Breast epithelium (tissue), 3 donors: ENCODE measurements at regions not wholly inside any gene's neighbourhood (a gene's known extent, or its start where the extent isn't known, plus 50 kb on each side); places are given as distances from the start of the nearest gene placed in this dataset.
"Not testable (repeated sequence)": the region's sequence is repeated elsewhere in the genome, so short reads cannot be mapped to it uniquely, and the experiment has no call there.

Source experiments
- CTCF ChIP-seq, 3 donors: fragments of 450-650 bp; IDR thresholded peaks; one replicate each; pipeline ENCODE4 v1.5.1; 2016 to 2017; ENCODE audit warnings: antibody characterized with exemption in 3 of 3, mild to moderate bottlenecking in 3 of 3, moderate library complexity in 3 of 3
- POLR2AphosphoS5 ChIP-seq, 3 donors: sonication (generic); formaldehyde crosslinking; IDR thresholded peaks; one replicate each; pipeline ENCODE4 v1.6.1; 2017; ENCODE audit warnings: antibody characterized with exemption in 3 of 3

GRCh38 chr19:21651478-21651877 is 115.9 kb downstream of the ZNF100 start:
- TF ChIP-seq CTCF, POLR2AphosphoS5 (IDR thresholded peaks at IDR 0.05): not testable (repeated sequence)
